SK-N-DZ (cell line): ENCODE measurements at regions not wholly inside any gene's neighbourhood (a gene's known extent, or its start where the extent isn't known, plus 50 kb on each side); places are given as distances from the start of the nearest gene placed in this dataset.

Experiments used
- DNase-seq: peaks from one replicate; pipeline ENCODE4 v3.0.0-alpha.2; 2015; ENCODE audit warnings: low spot score

- no peak for DNase-seq
These were observed 713.1 kb downstream of the DNAJB9 start for GRCh38 chr7:109282726-109283125.

- DNase-seq: no peak
These were observed 715.3 kb downstream of the DNAJB9 start for GRCh38 chr7:109284943-109285342.

GRCh38 chr7:109295158-109295557, 725.5 kb downstream of the DNAJB9 start:
- no peak for DNase-seq

- no peak for DNase-seq
These were observed 739.1 kb downstream of the DNAJB9 start for GRCh38 chr7:109308816-109309215.

- no peak for DNase-seq
These were observed 740.1 kb downstream of the DNAJB9 start for GRCh38 chr7:109309790-109310189.

GRCh38 chr7:109318136-109318535, 748.5 kb downstream of the DNAJB9 start:
- no peak for DNase-seq

- no peak for DNase-seq
These were observed 753.2 kb downstream of the DNAJB9 start for GRCh38 chr7:109322833-109323232.

GRCh38 chr7:109331423-109331822, 761.7 kb downstream of the DNAJB9 start:
- no peak for DNase-seq

GRCh38 chr7:109335951-109336350, 766.3 kb downstream of the DNAJB9 start:
- DNase-seq: no peak

GRCh38 chr7:109336531-109336930, 766.9 kb downstream of the DNAJB9 start:
- no peak for DNase-seq

- no peak for DNase-seq
These were observed 774.0 kb downstream of the DNAJB9 start for GRCh38 chr7:109343678-109344077.

GRCh38 chr7:109351493-109351892, 781.8 kb downstream of the DNAJB9 start:
- DNase-seq: no peak

GRCh38 chr7:109354000-109354399, 784.3 kb downstream of the DNAJB9 start:
- DNase-seq: no peak

GRCh38 chr7:109354552-109354951, 784.9 kb downstream of the DNAJB9 start:
- no peak for DNase-seq

- DNase-seq: no peak
These were observed 806.1 kb downstream of the DNAJB9 start for GRCh38 chr7:109375823-109376222.

- DNase-seq: no peak
These were observed 806.9 kb downstream of the DNAJB9 start for GRCh38 chr7:109376576-109376975.

GRCh38 chr7:109377076-109377884, 807.6 kb downstream of the DNAJB9 start:
- DNase-seq: no peak

GRCh38 chr7:109386959-109387358, 817.3 kb downstream of the DNAJB9 start:
- DNase-seq: no peak

GRCh38 chr7:109387530-109387929, 817.9 kb downstream of the DNAJB9 start:
- DNase-seq: no peak

- no peak for DNase-seq
These were observed 821.6 kb downstream of the DNAJB9 start for GRCh38 chr7:109391240-109391639.

GRCh38 chr7:109402107-109402506, 832.4 kb downstream of the DNAJB9 start:
- DNase-seq: no peak

GRCh38 chr7:109407756-109408155, 838.1 kb downstream of the DNAJB9 start:
- DNase-seq: no peak

GRCh38 chr7:109437957-109438356, 868.3 kb downstream of the DNAJB9 start:
- peak; percentile 30 for DNase-seq

GRCh38 chr7:109449760-109450159, 880.1 kb downstream of the DNAJB9 start:
- DNase-seq: no peak
